ACHN (cell line): ENCODE measurements at regions not wholly inside any gene's neighbourhood (a gene's known extent, or its start where the extent isn't known, plus 50 kb on each side); places are given as distances from the start of the nearest gene placed in this dataset.

Source experiments
- DNase-seq: peaks from one replicate; pipeline ENCODE4 v3.0.0-alpha.2; 2015
- in situ Hi-C: cut with HindIII; loops from 2 replicates; pipeline ENCODE4 v1.10.0; 2017; ENCODE audit warnings: low sequenced_read_pairs, low pct_ligation_motif_present, low pct_unique_long_range_greater_than_20kb

GRCh38 chr4:54525602-54526001 is 132.2 kb upstream of the KIT start:
- DNase-seq = peak; percentile 81

DNA sequence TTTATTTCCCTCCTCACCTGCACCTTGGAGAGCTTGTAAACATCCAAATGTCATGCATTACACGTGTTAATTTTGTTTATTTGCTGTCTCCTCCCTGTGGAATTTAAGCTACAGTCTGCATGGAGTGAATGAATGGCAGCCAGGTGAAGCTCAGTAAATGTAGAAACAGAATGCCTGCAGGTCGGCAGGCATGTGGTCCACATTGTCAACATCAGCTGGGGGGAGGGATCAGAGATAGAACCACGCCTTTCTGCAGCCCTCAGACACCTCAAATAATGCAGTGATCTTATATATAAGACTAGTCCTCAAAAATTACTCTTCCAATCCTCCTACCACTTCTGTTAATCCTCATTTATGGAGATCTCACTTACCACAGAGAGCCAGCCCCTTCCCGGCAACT is 131.2 kb upstream of the KIT start:
- in situ Hi-C loops = no loop called here
- DNase-seq = no peak

More at GRCh38 chr4:54525602-54526001, 132.2 kb upstream of the KIT start:
- in situ Hi-C loops = no loop called here

DNA sequence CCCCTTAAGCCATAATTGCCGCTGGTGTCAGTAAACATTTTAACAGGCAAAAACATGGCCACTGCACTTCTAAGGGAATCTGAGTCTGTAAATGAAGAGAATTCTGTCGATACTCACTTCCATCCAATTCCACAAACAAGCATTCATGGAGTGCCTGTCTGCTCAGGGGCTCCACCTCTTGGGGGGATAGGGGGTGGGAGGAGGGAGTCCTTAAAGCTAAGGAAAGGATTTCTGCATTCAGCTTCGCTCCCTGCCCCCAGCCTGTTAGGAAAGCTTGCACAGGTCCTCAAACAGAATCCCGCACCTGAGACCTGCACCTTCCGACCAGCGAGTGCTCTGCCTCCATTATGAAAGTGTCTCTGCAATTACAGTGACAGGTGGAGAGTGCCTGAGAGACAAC is 130.2 kb upstream of the KIT start:
- in situ Hi-C loops = no loop called here
- DNase-seq = no peak

DNA sequence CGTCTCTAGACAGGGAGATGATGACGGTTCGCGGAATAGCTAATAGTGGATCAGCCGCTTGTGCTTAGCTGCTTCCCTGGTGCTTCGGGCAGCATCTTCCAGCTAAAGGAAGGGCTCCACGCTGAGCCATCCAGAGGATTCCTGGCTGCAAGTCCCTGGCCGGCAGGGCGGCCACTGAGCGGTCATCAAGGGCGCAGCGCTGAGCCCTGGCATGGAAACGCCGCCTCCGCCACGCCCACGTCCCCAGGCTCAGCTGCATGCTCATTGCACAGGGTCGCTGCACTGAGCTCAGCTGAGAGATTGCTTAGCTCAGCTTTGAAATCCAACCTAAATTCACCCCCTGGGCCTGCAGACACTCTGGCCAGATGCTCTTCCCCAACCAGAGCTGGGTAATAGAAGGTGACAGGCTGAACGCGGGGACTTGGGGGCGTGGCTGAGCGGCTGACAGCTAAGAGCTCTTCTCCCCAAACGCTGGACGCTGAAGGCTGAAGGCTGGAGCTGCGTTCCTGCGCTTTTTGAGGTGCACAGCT is 118.2 kb upstream of the KIT start:
- in situ Hi-C loops = no loop called here
- peak; percentile 42 for DNase-seq

- no peak for DNase-seq
- in situ Hi-C loops = no loop called here
Observed at GRCh38 chr4:54540931-54541330, 116.8 kb upstream of the KIT start.

DNA sequence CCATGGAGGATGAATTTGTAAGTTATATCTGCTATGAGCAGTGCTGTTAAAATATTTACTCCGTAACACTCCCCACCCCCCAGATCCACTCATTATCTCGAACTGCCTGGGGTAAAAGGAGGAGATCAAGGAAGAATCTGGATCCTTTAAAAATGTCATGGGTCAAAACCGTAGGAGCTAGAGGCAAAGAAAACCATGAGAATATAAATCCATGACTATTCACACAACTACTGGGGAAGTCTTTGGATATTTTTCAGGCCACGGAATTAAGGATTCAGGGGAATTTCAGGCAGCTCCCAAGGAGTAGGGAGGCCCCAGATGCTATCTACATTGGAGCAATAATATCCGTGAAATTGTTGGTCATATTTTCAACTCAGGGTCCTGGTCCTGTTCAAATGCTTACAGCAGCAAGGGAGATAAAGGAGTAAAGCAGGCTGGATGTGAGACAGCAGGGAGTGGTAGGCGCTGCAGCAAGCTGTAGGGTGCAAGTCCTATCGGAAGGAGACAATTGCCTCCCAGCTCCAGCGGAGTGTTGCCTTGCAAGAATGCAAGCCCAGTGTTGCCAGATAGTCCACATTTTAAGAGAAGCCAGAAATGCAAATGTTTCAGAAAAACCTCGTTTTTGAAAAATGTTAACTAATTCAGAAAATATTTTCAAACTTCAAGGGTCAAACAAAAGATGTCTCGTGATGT is 116.2 kb upstream of the KIT start:
- no peak for DNase-seq
- in situ Hi-C loops = no loop called here

GRCh38 chr4:54542119-54542438 is 115.7 kb upstream of the KIT start:
- in situ Hi-C loops = no loop called here
- no peak for DNase-seq

- in situ Hi-C loops = no loop called here
- no peak for DNase-seq
Observed at GRCh38 chr4:54542540-54543041, 115.2 kb upstream of the KIT start.

GRCh38 chr4:54543088-54543795 is 114.5 kb upstream of the KIT start:
- in situ Hi-C loops = no loop called here
- DNase-seq = no peak

GRCh38 chr4:54545663-54546424 is 111.9 kb upstream of the KIT start:
- in situ Hi-C loops = no loop called here
- DNase-seq = no peak

DNA sequence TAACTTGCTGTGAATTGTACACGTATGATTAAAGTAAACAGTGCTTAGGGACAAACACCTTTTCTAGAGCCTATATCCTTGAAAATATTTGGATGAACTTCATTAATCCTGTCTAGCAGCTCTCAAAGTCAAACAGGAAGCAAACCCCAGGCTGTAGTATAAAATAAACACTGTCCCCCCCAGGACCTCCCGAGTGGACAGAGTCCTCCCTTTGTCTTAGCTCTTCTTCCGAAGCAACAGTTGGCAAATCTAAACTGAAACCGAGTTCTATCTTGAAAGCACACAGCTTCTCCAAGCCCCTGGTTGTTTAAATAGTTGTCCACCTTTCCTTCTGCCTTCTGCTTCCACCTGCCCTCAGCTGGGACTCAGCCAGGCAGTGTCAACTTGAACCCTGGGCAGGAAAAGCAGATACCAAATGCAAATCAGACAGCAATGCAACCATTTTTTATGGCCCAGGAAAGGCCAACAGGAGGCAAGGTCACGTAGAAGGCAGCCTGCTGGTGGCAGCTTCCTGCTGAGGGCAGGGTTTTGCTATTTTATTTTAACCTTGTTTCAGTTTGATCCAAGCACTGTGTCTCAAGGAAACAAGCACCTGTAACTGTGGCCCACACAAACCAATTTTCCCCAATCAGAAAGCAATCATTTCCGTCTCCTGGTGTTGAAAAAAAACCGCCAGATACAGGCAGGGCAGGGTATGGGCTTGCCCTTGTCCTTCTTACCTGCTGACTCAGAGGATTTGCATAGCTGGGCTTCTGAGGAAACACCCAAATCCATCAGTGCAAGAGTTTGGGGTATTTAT is 110.3 kb upstream of the KIT start:
- DNase-seq = no peak
- in situ Hi-C loops = no loop called here

DNA sequence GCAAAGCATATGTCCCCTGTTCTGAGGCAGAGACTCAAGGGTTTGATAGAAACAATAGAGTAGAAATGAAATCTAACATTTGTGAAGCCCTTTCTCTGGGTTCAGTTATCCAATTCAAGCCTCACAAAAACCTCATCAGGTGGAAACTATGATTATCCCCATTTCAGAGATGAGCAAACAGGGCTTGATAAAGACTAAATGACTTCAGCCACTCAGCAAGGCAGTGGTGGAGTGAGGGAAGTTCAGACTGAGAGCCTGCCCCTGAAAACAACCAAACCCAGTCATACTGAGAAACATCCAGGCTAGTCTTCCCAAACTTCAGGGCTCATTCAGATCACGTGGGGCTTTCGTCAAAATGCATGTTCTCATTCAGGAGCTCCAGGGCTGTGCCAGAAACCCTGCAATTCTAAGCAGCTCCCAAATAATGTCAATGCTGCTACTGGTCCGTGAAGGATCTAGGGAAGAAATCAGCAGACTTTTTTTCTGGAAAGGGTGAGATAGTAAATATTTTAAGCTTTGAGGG is 109.6 kb upstream of the KIT start:
- no peak for DNase-seq
- in situ Hi-C loops = no loop called here

- in situ Hi-C loops = no loop called here
Observed at GRCh38 chr4:54548831-54549460, 108.8 kb upstream of the KIT start.

GRCh38 chr4:54550395-54551171 is 107.2 kb upstream of the KIT start:
- in situ Hi-C loops = no loop called here
- DNase-seq = peak; percentile 14

More at GRCh38 chr4:54548831-54549460, 108.8 kb upstream of the KIT start:
- DNase-seq = no peak

DNA sequence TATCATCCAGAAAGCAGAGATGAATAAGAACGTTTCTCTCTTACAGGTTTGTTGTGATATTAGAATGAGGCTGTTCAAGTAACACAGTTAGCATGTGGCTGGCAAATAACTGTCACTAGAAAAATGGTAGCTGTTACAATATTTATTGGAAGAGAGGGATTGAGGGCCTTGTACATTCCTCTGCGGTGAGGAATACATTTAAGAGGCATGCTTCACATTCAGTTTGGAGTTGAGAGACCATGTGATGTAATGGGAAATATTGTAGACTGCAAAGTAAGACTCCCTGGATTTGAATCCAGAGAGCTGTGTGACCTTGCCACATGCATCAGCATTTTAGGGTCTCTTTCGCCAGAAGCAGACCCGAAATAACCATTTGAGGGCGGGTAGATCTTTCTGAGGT is 104.8 kb upstream of the KIT start:
- no peak for DNase-seq
- in situ Hi-C loops = no loop called here

GRCh38 chr4:54554339-54554990 is 103.3 kb upstream of the KIT start:
- in situ Hi-C loops = no loop called here

GRCh38 chr4:54556051-54556450 is 101.7 kb upstream of the KIT start:
- in situ Hi-C loops = no loop called here
- DNase-seq = no peak

More at GRCh38 chr4:54554339-54554990, 103.3 kb upstream of the KIT start:
- DNase-seq = no peak
